ENCODE measurements at regions not wholly inside any gene's neighbourhood (a gene's known extent, or its start where the extent isn't known, plus 50 kb on each side); places are given as distances from the start of the nearest gene placed in this dataset.

DNA sequence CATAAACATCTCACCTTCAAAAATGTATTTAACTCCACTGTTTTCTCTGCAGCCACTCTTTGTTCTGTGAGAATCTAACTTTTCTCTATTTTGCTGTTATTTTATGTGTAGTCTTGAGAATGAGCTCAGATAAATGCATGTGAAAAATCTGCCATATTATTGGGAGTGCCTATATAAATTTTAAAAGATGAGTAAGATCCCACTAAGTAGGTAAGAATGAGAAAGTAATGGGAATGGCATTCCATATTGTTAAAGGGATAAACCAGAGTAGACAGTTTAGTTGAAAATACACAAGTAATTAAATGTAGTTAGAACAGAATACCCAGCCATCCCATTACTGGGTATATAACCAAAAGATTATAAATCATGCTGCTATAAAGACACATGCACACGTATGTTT is 817.2 kb downstream of the FAM181B start:
- TF ChIP-seq, protein P1, sequence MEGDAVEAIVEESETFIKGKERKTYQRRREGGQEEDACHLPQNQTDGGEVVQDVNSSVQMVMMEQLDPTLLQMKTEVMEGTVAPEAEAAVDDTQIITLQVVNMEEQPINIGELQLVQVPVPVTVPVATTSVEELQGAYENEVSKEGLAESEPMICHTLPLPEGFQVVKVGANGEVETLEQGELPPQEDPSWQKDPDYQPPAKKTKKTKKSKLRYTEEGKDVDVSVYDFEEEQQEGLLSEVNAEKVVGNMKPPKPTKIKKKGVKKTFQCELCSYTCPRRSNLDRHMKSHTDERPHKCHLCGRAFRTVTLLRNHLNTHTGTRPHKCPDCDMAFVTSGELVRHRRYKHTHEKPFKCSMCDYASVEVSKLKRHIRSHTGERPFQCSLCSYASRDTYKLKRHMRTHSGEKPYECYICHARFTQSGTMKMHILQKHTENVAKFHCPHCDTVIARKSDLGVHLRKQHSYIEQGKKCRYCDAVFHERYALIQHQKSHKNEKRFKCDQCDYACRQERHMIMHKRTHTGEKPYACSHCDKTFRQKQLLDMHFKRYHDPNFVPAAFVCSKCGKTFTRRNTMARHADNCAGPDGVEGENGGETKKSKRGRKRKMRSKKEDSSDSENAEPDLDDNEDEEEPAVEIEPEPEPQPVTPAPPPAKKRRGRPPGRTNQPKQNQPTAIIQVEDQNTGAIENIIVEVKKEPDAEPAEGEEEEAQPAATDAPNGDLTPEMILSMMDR (IDR thresholded peaks at IDR 0.05) = no peak
- no peak for TF ChIP-seq POLR2A (IDR thresholded peaks at IDR 0.05)
